ENCODE measurements at regions not wholly inside any gene's neighbourhood (a gene's known extent, or its start where the extent isn't known, plus 50 kb on each side); places are given as distances from the start of the nearest gene placed in this dataset.
"Not testable (repeated sequence)": the region's sequence is repeated elsewhere in the genome, so short reads cannot be mapped to it uniquely, and the experiment has no call there.

DNA sequence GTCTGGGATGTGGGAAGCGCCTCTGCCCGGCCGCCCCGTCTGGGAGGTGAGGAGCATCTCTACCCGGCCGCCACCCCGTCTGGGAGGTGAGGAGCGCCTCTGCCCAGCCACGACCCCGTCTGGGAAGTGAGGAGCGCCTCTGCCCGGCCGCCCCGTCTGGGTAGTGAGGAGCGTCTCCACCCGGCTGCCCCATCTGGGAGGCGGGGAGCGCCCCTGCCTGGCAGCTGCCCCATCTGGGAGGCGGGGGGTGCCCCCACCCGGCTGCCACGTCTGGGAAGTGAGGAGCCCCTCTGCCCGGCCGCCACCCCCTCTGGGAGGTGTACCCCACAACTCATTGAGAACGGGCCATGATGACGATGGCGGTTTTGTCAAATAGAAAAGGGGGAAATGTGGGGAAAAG lies 288.3 kb downstream of the SPRY1 start:
- not testable (repeated sequence) for H3K27ac Mint-ChIP-seq, H3K4me1 Mint-ChIP-seq, H3K4me3 Mint-ChIP-seq, H3K36me3 Mint-ChIP-seq, H3K27me3 Mint-ChIP-seq, H3K9me3 Mint-ChIP-seq

- H3K27me3 Mint-ChIP-seq, H3K36me3 Mint-ChIP-seq, H3K4me1 Mint-ChIP-seq, H3K4me3 Mint-ChIP-seq, H3K9me3 Mint-ChIP-seq, H3K27ac Mint-ChIP-seq: not testable (repeated sequence)
Measured at GRCh38 chr4:123695531-123695930, 298.9 kb downstream of the SPRY1 start.

DNA sequence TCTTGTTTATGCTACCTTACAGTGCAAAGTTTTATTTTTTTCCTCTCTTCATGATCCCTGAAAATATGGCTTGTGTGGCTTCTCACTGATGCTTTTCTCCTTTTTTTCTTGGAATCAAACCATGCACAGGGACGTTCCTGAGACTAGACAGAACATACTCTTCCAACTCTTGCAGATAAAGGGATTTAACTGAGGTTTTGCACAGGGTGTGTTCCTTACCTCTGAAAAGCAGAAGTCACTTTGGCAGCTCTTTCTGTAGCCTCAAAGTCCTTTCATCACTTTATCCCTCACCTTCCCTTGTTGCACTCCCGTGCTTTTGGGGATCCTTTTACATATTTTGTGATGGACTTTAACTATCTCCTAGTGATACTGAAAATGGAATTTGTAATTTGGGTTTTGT lies 300.1 kb downstream of the SPRY1 start:
- Mint-ChIP-seq H3K9me3 (peaks cover 0 to 1% (median 0%) of the 10 kb centered on the region in 3 donors), H3K27ac (no peak overlapping the region), H3K36me3 (no peaks in the 10 kb centered on the region), H3K27me3 (peaks cover 2% of the 10 kb centered on the region), H3K4me3 (no peak overlapping the region), H3K4me1 (no peaks in the 10 kb centered on the region)

DNA sequence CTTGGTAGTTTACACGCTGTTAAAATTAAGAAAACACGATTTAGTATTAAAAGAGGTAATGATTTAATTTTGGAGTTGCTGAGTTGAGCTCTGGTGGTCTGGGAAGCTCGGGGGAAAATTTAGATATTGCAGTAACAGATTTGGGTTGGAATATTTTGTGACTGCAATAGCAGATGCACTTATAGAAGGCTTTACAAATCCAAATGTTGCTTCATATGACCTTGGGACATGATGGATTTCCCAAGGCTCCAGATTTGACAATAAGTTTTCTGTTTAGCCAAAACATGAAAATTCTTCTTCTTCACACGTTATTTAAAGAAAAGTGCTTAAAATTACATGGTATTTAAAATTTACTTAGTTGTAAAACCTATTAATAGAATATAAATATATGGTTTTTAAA lies 302.0 kb downstream of the SPRY1 start:
- no peaks in the 10 kb centered on the region for H3K4me1 Mint-ChIP-seq
- peaks cover 2% of the 10 kb centered on the region for H3K27me3 Mint-ChIP-seq

DNA sequence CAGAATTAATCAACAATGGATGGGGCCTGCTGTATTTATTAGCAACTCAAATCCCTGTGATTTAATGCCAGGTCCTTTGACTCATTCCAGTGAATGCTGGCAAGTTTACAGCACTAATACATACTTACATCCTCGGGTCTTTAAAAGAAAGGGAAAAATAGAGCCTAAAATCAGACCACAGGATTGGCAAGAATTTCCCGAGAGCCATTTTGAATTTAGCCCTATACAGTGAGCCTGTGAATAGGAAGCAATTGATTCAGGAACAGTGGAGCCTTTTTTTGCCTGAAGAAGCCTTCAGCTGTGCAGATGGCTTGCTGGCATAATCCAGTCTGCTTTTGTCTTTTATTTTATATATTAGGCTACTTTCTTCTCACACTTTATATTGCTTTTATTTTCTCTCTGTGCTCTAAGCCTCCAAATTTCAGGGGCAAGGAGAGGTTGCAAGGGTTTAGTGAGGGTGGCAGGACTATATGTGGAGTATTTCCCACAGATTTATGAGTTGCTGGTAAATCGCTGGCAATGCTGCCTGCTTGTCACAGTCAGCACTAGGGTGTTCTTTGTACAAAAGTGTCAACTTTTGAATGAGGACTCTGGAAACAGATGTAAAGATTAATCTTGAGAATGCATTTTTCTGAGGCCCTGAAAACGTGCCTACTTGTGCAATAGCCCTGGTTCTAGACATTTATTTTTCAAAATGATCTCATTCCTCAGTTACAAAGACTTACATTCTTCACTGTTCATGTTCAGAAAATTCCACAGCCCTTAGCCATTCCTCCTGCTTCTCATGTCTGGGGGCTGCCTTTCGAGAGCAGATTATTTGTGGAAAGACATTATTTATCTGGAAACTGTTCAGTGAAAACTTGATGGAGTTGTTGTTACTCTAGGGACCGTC lies 303.5 kb downstream of the SPRY1 start:
- no peaks in the 10 kb centered on the region for H3K9me3 Mint-ChIP-seq
- no peaks in the 10 kb centered on the region for H3K36me3 Mint-ChIP-seq
- H3K27ac Mint-ChIP-seq = no peak overlapping the region
- peaks cover 2% of the 10 kb centered on the region for H3K27me3 Mint-ChIP-seq
- H3K4me1 Mint-ChIP-seq = no peaks in the 10 kb centered on the region
- no peak overlapping the region for H3K4me3 Mint-ChIP-seq

More for the DNA sequence above, 302.0 kb downstream of the SPRY1 start:
- no peak overlapping the region for H3K27ac Mint-ChIP-seq
- H3K4me3 Mint-ChIP-seq = no peak overlapping the region
- peaks cover 0 to 1% (median 0%) of the 10 kb centered on the region in 3 donors for H3K9me3 Mint-ChIP-seq
- no peaks in the 10 kb centered on the region for H3K36me3 Mint-ChIP-seq

DNA sequence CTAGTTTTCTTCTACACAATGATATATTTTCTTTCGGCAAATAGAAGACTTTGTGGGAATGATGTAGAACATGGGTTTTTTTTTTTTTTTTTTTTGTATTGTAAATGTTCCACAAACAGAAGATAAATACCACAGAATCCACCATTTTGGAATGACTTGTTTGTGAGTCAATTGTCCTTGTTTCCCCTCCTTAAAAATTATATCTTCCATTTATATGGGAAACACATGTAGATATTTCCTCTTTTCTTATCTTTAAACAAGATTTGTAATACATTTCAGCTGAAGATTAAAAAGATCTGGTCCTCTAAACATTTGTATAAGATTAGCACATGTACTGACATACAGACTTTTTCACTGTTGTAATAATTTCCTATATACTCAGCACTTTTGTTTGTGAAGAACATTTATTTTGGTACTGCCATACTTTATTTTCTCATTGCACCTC lies 304.6 kb downstream of the SPRY1 start:
- Mint-ChIP-seq H3K27me3 (peaks cover 2% of the 10 kb centered on the region), H3K4me1 (no peaks in the 10 kb centered on the region), H3K36me3 (no peaks in the 10 kb centered on the region), H3K9me3 (peaks cover 0 to 3% (median 0%) of the 10 kb centered on the region in 3 donors), H3K4me3 (no peak overlapping the region), H3K27ac (no peak overlapping the region)

- H3K36me3 Mint-ChIP-seq = peaks cover 2% of the 10 kb centered on the region
- H3K4me3 Mint-ChIP-seq = no peak overlapping the region
- peaks cover 0 to 3% (median 3%) of the 10 kb centered on the region in 3 donors for H3K9me3 Mint-ChIP-seq
- H3K27me3 Mint-ChIP-seq = peaks cover 5% of the 10 kb centered on the region
- no peak overlapping the region for H3K27ac Mint-ChIP-seq
- H3K4me1 Mint-ChIP-seq = no peaks in the 10 kb centered on the region
Measured at GRCh38 chr4:123705419-123705818, 308.8 kb downstream of the SPRY1 start.

GRCh38 chr4:123706973-123707372 lies 310.4 kb downstream of the SPRY1 start:
- Mint-ChIP-seq H3K27me3 (peaks cover 5% of the 10 kb centered on the region), H3K4me3 (no peak overlapping the region), H3K9me3 (peaks cover 0 to 3% (median 3%) of the 10 kb centered on the region in 3 donors), H3K27ac (no peak overlapping the region), H3K36me3 (peaks cover 2% of the 10 kb centered on the region), H3K4me1 (no peaks in the 10 kb centered on the region)

DNA sequence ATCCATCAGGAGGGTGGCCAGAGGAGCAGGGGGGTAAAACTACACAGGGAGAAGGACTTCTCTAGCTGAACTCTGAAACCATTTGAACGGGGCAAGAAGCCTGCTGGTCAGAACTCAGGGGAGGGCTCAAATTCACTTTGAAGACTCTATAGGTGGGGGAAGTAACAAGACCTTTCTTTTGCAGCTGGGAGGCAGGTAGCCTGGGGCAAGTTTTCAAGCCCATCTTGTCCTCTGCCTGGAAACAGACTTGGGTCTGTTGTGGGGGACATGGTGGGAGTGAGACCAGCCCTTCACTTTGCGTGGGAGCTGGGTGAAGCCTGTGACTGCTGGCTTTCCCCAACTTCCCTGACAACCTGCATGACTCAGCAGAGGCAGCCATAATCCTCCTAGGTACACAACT lies 312.3 kb downstream of the SPRY1 start:
- H3K4me3 Mint-ChIP-seq = no peak overlapping the region
- H3K36me3 Mint-ChIP-seq = peaks cover 2% of the 10 kb centered on the region
- H3K9me3 Mint-ChIP-seq = peaks cover 0 to 5% (median 3%) of the 10 kb centered on the region in 3 donors
- no peaks in the 10 kb centered on the region for H3K4me1 Mint-ChIP-seq
- peaks cover 5% of the 10 kb centered on the region for H3K27me3 Mint-ChIP-seq
- H3K27ac Mint-ChIP-seq = no peak overlapping the region

DNA sequence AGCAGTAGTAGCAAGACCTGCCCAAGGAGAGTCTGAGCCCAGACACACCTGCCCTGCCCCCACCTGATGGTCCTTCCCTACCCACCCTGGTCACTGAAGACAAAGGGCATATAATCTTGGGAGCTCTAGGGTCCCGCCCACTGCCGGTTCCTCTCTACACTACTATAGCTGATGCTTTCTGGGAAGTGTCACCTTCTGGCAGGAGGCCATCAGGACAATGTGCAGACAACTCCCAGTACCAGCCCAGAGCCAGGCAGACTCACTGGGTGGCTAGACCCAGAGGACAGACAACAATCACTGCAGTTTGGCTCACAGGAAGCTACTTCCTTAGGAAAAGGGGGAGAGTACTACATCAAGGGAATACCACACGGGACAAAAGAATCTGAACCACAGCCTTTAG lies 312.7 kb downstream of the SPRY1 start:
- H3K9me3 Mint-ChIP-seq = peaks cover 0 to 5% (median 3%) of the 10 kb centered on the region in 3 donors
- no peak overlapping the region for H3K4me3 Mint-ChIP-seq
- H3K36me3 Mint-ChIP-seq = peaks cover 2% of the 10 kb centered on the region
- peaks cover 5% of the 10 kb centered on the region for H3K27me3 Mint-ChIP-seq
- H3K4me1 Mint-ChIP-seq = no peaks in the 10 kb centered on the region
- H3K27ac Mint-ChIP-seq = no peak overlapping the region

- Mint-ChIP-seq H3K4me3 (no peak overlapping the region), H3K36me3 (no peaks in the 10 kb centered on the region), H3K27ac (no peak overlapping the region)
Measured at GRCh38 chr4:123731035-123731434, 334.4 kb downstream of the SPRY1 start.

GRCh38 chr4:123737156-123737555 lies 340.6 kb downstream of the SPRY1 start:
- Mint-ChIP-seq H3K36me3 (no peaks in the 10 kb centered on the region), H3K27ac (no peak overlapping the region), H3K4me1 (no peaks in the 10 kb centered on the region), H3K9me3 (peaks cover 3 to 4% (median 3%) of the 10 kb centered on the region in 3 donors), H3K4me3 (no peak overlapping the region), H3K27me3 (peaks cover 3% of the 10 kb centered on the region)

More at GRCh38 chr4:123731035-123731434, 334.4 kb downstream of the SPRY1 start:
- Mint-ChIP-seq H3K9me3 (peaks cover 5 to 7% (median 6%) of the 10 kb centered on the region in 3 donors), H3K4me1 (no peaks in the 10 kb centered on the region), H3K27me3 (peaks cover 2% of the 10 kb centered on the region)

DNA sequence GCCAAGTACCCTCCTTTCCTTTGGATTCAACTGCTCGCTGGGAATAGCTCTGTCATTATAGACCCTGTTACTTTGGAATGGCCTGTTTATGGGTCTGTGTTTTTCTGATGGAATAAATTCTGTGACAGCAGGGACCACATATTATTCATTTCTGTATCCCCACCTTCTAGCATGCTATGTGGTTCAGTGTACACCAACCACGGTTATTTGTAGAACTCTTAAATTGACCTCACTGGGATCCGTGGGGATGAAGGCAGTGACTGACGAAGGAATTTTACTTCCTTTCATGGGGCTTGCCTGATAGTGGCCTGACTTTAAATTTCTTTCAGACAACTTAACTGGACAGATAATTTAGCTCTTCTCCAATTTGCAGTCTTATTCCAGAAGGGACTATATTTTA lies 343.2 kb downstream of the SPRY1 start:
- Mint-ChIP-seq H3K9me3 (peaks cover under 1% of the 10 kb centered on the region in 3 donors), H3K4me3 (no peak overlapping the region), H3K36me3 (no peaks in the 10 kb centered on the region), H3K27me3 (peaks cover 7% of the 10 kb centered on the region), H3K27ac (no peak overlapping the region), H3K4me1 (no peaks in the 10 kb centered on the region)

DNA sequence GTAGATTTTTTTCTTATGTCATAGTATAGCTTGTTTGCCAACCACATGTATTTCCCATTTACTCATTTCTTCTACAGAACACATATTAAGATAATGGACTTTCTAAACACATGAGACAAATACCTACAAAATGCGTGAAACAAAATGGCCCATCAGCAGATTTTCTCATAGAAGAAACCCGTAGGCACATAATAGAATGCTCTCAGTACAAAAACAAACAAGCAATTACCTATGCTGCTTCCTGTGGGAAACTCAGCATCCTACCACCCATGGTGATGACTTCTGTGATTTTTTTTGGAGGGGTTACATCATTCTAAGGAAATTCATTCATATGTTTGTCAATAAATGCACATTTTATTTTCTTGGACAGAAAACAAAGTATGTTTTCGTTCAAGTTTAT lies 343.6 kb downstream of the SPRY1 start:
- H3K4me1 Mint-ChIP-seq = peaks cover 0 to 2% (median 0%) of the 10 kb centered on the region in 3 donors
- no peaks in the 10 kb centered on the region for H3K9me3 Mint-ChIP-seq
- peaks cover 11% of the 10 kb centered on the region for H3K27me3 Mint-ChIP-seq
- no peak overlapping the region for H3K27ac Mint-ChIP-seq
- H3K4me3 Mint-ChIP-seq = no peak overlapping the region
- no peaks in the 10 kb centered on the region for H3K36me3 Mint-ChIP-seq

- no peak overlapping the region for H3K4me3 Mint-ChIP-seq
- H3K27me3 Mint-ChIP-seq = peaks cover 15% of the 10 kb centered on the region
- H3K9me3 Mint-ChIP-seq = no peaks in the 10 kb centered on the region
- peaks cover 0 to 2% (median 0%) of the 10 kb centered on the region in 3 donors for H3K4me1 Mint-ChIP-seq
- H3K27ac Mint-ChIP-seq = no peak overlapping the region
- H3K36me3 Mint-ChIP-seq = no peaks in the 10 kb centered on the region
Measured at GRCh38 chr4:123741906-123742305, 345.3 kb downstream of the SPRY1 start.

DNA sequence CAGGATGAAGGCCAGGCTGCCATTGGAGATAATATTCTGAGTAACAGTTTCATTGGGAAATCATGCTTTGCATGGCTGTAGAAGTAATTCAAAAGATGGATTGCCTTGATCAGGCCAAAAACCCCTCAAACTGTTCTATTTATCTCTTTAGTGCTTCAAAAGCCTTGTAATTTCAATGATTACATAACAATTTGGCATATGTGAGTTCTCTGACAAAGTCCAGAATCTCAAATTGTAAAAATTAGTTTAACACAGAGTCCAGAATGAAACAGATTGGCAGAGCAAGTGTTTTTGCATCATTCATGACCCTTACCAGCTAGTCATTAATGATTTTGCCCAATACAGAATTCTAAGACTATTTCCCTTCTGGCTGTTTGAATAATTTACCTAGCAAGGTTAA lies 347.3 kb downstream of the SPRY1 start:
- peaks cover 0 to 2% (median 2%) of the 10 kb centered on the region in 3 donors for H3K4me1 Mint-ChIP-seq
- H3K36me3 Mint-ChIP-seq = no peaks in the 10 kb centered on the region
- no peak overlapping the region for H3K4me3 Mint-ChIP-seq
- H3K9me3 Mint-ChIP-seq = no peaks in the 10 kb centered on the region
- no peak overlapping the region for H3K27ac Mint-ChIP-seq
- peaks cover 17% of the 10 kb centered on the region for H3K27me3 Mint-ChIP-seq

Data from IgD-negative memory B cell (primary cell).